Ascending aorta (tissue), 2 donors: ENCODE measurements at regions not wholly inside any gene's neighbourhood (a gene's known extent, or its start where the extent isn't known, plus 50 kb on each side); places are given as distances from the start of the nearest gene placed in this dataset.

Experiments
- DNase-seq, 2 donors: peaks; one replicate each; pipeline ENCODE4 v3.0.0-alpha.2; 2019; ENCODE audit warnings: low spot score in 2 of 2
- H3K27ac ChIP-seq, 2 donors: fragments of 200-600 bp; sonication (generic); one replicate each; pipeline ENCODE4 v1.5.1; 2016 to 2017; ENCODE audit warnings: mild to moderate bottlenecking in 1 of 2
- H3K27me3 ChIP-seq: fragments of 200-600 bp; sonication (generic); one replicate; pipeline ENCODE4 v1.5.1; 2017
- H3K36me3 ChIP-seq, 2 donors: fragments of 200-600 bp; sonication (generic); one replicate each; pipeline ENCODE4 v1.5.1; 2016
- H3K4me1 ChIP-seq, 2 donors: fragments of 200-600 bp; sonication (generic); one replicate each; pipeline ENCODE4 v1.5.1; 2016 to 2017; ENCODE audit warnings: mild to moderate bottlenecking in 1 of 2
- H3K4me3 ChIP-seq, 2 donors: fragments of 200-600 bp; sonication (generic); one replicate each; pipeline ENCODE4 v1.5.1; 2016 to 2017; ENCODE audit warnings: mild to moderate bottlenecking in 1 of 2
- H3K9me3 ChIP-seq, 2 donors: fragments of 200-600 bp; sonication (generic); one replicate each; pipeline ENCODE4 v1.5.1; 2016
- intact Hi-C: fragments of 100-400 bp; cut with DNase I; formaldehyde crosslinking; loops from one replicate; pipeline ENCODE4 v1.15.1; 2023
- TF ChIP-seq, protein P1 (sequence below), 3 experiments: fragments of 200-600 bp in 2 of 3; fragments of 450-650 bp in 1 of 3; sonication (generic) in 2 of 3; IDR thresholded peaks; one replicate each; pipeline ENCODE4 v1.5.1; 2016 to 2019; ENCODE audit warnings: antibody characterized with exemption in 3 of 3, mild to moderate bottlenecking in 1 of 3, moderate library complexity in 1 of 3

- peaks cover 0 to 7% of the 10 kb centered on the region in 2 donors for H3K4me1 ChIP-seq
- H3K9me3 ChIP-seq, result no peaks in the 10 kb centered on the region
- no peaks in the 10 kb centered on the region for H3K27me3 ChIP-seq
- no peak for DNase-seq
- intact Hi-C loops, result no loop called here
- H3K27ac ChIP-seq, result peak overlapping the region; percentile 65 to 66
- no peak overlapping the region for H3K4me3 ChIP-seq
- H3K36me3 ChIP-seq, result no peaks in the 10 kb centered on the region
- TF ChIP-seq, protein P1, sequence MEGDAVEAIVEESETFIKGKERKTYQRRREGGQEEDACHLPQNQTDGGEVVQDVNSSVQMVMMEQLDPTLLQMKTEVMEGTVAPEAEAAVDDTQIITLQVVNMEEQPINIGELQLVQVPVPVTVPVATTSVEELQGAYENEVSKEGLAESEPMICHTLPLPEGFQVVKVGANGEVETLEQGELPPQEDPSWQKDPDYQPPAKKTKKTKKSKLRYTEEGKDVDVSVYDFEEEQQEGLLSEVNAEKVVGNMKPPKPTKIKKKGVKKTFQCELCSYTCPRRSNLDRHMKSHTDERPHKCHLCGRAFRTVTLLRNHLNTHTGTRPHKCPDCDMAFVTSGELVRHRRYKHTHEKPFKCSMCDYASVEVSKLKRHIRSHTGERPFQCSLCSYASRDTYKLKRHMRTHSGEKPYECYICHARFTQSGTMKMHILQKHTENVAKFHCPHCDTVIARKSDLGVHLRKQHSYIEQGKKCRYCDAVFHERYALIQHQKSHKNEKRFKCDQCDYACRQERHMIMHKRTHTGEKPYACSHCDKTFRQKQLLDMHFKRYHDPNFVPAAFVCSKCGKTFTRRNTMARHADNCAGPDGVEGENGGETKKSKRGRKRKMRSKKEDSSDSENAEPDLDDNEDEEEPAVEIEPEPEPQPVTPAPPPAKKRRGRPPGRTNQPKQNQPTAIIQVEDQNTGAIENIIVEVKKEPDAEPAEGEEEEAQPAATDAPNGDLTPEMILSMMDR (IDR thresholded peaks at IDR 0.05), result no peak
These were observed 287.2 kb downstream of the ZSWIM6 start for GRCh38 chr5:61619289-61619688.

DNA sequence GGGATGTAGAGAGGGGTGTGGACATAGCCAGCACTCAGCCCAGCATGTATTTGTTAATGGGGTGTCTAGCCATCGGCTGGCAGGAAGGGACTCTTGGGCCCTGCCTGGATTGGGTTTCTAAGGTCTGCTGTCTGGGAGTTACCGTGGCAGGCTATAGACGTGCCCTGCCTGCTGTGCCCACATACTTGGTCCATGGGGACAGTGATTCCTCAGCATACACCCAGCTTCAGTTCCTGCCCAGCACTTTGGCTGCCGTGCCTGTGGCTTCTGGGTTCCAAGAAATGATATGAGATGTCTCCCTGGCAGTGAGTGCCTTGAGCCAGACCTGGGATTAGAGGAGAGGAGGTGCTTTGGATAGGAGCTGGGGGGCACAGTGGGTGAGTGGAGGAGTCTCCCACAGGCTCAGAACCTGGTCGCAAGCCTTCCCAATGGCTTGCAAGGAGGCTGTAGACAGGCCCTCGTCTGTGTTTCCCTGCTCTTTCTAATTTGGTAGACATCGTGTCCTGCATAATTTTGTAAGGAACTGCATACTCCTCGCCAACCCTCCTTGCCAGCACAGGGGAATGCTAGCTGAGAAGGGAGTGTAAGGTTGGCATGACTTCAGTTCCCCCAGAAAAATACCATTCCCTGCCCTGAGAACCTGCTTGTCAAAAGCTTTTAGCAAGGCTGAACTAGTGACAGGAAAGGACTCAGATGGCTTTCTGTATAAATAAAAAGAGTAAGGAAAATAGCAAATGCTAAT, 287.9 kb downstream of the ZSWIM6 start:
- H3K4me1 ChIP-seq, result peaks cover 0 to 7% of the 10 kb centered on the region in 2 donors
- DNase-seq, result no peak
- no peak overlapping the region for H3K4me3 ChIP-seq
- no peaks in the 10 kb centered on the region for H3K36me3 ChIP-seq
- peak overlapping the region; percentile 65 to 66 for H3K27ac ChIP-seq
- intact Hi-C loops, result no loop called here
- no peaks in the 10 kb centered on the region for H3K27me3 ChIP-seq
- H3K9me3 ChIP-seq, result no peaks in the 10 kb centered on the region
- TF ChIP-seq, protein P1 (IDR thresholded peaks at IDR 0.05), result no peak

DNA sequence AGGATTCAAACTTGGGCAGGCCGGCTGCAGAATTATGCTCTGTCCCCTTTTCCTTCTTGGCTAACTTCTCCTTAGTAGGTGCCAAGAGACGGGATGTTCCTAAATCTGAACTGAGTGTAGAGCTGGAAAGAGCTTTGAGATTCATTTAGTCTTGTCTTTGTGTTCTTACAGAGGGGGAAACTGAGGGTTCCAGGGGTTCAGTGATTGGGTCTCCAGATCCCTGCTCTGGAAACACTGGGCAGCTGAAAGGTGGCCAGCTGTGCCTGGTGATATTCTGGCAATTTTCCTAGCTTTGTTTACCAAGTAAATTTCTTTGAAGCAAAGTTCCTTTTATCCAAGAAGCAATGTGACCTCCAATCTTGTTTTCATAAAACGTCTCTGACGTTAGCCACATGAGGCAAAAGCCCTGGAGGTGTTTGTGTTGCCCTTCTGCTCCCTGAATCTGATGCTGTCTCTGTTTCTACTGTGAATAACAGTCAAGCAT, 288.7 kb downstream of the ZSWIM6 start:
- H3K4me1 ChIP-seq, result peaks cover 4 to 7% of the 10 kb centered on the region in 2 donors
- TF ChIP-seq, protein P1 (IDR thresholded peaks at IDR 0.05), result no peak
- H3K9me3 ChIP-seq, result no peaks in the 10 kb centered on the region
- DNase-seq, result no peak
- no peak overlapping the region for H3K4me3 ChIP-seq
- no peaks in the 10 kb centered on the region for H3K36me3 ChIP-seq
- intact Hi-C loops, result no loop called here
- H3K27ac ChIP-seq, result peak overlapping the region in 1 of 2 donors; percentile 65
- H3K27me3 ChIP-seq, result no peaks in the 10 kb centered on the region

GRCh38 chr5:61621202-61621650, 289.2 kb downstream of the ZSWIM6 start:
- intact Hi-C loops, result no loop called here
- H3K4me1 ChIP-seq, result peaks cover 9 to 12% of the 10 kb centered on the region in 2 donors
- H3K4me3 ChIP-seq, result no peak overlapping the region
- no peak for DNase-seq
- H3K27ac ChIP-seq, result no peak overlapping the region
- no peaks in the 10 kb centered on the region for H3K36me3 ChIP-seq
- no peaks in the 10 kb centered on the region for H3K27me3 ChIP-seq
- H3K9me3 ChIP-seq, result no peaks in the 10 kb centered on the region
- TF ChIP-seq, protein P1 (IDR thresholded peaks at IDR 0.05), result no peak

- Histone ChIP-seq H3K27me3 (no peaks in the 10 kb centered on the region), H3K4me3 (no peak overlapping the region), H3K36me3 (no peaks in the 10 kb centered on the region), H3K27ac (no peak overlapping the region), H3K4me1 (peaks cover 10 to 15% of the 10 kb centered on the region in 2 donors), H3K9me3 (no peaks in the 10 kb centered on the region)
- no peak for DNase-seq
- intact Hi-C loops, result no loop called here
- TF ChIP-seq, protein P1 (IDR thresholded peaks at IDR 0.05), result no peak
These were observed 290.1 kb downstream of the ZSWIM6 start for GRCh38 chr5:61622156-61622555.
